ENCODE measurements at regions not wholly inside any gene's neighbourhood (a gene's known extent, or its start where the extent isn't known, plus 50 kb on each side); places are given as distances from the start of the nearest gene placed in this dataset.

DNA sequence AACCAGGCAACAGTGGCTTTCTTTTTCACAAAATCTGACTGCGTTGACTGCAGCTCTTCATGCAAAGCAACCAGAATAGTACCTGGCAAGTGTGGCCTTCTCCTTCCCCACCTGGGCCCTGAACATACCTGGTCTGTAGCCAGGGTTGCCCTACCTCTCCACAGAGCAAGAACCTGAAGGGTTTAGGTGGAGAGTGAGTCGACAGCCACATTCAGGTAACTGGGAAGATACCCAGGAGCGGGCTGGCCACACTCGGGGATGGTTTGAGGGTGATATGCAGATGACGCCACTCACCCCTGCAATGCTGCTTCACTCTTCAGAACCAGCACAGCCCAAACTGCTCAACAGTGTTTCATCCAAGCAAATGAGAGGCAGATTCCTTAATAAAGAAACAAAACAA, 117.3 kb downstream of the TTC32 start:
- intact Hi-C loops (cut with micrococcal nuclease): no loop called here

DNA sequence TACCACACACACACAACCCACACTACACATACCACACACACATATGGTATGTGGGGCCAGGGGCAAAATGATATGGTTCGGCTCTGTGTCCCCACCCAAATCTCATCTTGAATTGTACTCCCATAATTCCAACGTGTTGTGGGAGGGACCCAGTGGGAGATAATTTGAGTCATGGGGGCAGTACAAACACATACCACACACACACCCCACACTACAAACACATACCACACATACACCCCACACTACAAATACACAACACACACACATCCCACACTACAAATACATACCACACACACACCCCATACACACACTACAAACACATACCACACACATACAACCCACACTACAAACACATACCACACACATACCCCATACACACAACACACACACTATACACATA, 117.8 kb downstream of the TTC32 start:
- intact Hi-C loops (cut with micrococcal nuclease): no loop called here

DNA sequence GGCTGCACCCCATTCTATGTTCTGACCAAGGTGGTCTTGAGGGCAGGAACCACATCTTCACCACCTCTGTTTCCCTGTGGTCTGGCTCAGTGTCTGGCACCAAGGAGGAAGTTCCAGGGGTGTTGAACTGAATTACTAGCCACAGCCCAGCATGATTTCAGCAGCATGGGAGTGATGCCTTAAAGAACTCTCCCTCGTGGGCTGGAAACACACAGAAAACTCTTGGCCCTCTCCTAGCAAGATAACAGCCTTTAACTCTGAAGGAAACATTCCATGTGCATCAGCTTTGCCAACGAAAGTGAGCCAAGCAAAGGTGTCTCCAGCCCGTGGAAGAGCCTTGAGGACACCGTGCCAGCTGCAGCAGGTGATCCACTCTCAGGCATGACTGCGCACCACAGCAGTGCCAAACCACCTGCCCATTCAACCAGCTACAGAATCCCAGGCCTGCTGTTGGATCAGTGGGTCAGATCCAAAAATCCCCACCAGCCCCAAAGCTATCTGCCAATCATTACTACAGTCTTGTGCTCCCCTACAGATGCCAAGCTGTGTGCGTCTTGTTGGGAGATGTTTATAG, 124.8 kb downstream of the TTC32 start:
- intact Hi-C loops (cut with micrococcal nuclease): no loop called here

DNA sequence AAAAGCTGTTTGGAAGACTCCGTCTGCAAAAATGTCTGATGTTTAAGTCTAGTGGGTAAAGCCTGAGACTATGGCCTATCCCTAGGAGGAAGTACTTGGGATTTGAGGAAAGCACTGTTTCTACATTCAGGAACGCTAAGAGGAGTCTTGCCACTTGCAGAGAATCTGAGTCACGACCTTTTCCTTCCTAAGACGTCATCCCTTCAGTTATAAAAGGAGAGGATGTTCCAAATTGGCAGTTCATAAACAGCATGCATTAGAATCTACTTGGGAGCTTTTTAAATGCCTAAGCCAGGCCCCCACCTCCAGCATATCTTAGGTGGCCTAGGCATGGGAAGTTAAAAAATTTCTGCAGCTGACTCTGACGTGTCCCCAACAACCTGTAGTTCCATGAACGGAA, 125.9 kb downstream of the TTC32 start:
- intact Hi-C loops (cut with micrococcal nuclease): no loop called here

DNA sequence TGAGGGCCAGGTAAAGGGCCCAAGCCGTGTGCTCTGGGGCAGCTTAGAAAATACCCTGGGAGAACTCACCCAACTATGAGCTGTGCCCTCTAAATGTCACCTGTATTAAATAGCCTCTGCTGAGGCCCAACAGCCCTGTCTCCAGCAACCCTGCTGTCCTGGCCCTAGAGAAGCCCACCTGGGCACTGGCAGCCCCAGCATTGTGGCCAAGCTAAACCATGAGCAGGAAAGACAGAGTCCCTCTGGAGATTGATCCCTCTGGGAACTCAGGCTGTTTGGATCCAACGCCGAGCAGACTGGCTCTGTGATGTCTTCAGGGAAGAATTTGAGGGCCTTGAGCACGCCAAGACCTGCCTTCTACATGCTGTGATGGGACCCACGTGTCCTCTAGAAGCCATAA, 126.5 kb downstream of the TTC32 start:
- intact Hi-C loops (cut with micrococcal nuclease): no loop called here

DNA sequence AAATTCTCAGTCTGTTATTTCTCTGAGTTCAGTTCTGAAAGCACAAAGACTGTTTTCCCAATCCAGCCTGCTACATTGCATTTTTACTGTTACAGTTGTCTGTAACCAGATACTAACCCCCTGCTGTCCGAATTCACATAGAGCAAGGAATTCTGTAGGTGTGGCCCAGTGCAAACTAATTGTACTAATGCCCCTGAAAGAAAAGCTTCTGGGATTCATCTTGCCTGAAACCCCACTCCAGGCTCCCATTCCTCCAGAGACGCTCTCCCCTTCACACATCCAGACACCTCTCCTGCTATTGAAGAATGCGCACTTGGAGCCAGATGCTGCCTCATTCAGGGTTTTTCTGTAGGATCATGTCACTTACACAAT, 127.0 kb downstream of the TTC32 start:
- intact Hi-C loops (cut with micrococcal nuclease): no loop called here

DNA sequence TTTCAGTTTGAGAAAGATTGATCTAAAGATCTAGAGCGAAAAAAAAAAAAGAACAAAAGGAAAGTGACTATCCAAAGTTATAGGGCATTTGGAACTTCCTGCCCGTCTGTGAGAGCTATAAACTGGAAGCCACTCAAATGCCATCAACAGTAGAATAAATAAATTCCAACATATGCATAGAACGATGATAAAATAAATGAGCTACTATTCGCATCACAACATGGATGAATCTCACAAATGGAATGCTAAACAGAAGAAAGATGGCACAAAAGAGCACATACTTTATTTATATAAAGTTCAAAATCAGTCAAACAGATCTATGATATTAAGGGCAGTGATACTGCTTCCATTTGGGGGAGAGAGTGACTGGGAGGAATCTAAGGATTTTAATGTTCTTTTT, 128.8 kb downstream of the TTC32 start:
- intact Hi-C loops (cut with micrococcal nuclease): no loop called here

DNA sequence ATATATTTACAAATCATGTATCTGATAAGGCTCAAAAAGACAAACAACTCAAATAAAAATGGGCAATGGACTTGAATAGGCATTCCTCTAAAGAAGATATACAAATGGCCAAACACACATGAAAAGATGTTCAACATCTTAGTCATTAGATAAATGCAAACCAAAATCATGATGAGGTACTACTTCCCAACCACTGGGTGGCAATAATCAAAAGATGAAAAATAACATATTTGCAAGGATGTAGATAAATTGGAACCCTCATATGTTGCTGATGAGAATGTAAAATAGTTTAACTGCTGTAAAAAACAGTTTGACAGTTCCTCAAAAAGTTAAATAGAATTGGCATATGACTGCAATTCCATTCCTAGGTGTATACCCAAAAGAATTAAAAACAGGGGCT, 132.3 kb downstream of the TTC32 start:
- intact Hi-C loops (cut with micrococcal nuclease): no loop called here

DNA sequence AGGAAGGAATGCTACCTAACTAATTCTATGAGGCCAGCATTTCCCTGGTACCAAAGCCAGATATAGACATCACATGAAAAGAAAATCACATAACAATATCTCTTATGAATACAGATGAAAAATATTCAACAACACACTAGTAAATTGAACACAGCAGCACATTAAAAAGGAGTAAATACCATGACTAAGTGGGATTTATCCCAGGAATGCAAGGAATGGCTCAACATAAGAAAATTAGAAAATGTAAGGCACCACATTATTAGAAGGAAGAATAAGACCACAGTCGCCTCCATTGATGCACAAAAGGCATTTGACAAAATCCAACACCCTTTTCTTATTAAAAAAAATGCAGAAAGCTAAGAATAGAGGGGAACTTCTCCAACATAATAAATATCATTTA, 133.9 kb downstream of the TTC32 start:
- intact Hi-C loops (cut with micrococcal nuclease): no loop called here

DNA sequence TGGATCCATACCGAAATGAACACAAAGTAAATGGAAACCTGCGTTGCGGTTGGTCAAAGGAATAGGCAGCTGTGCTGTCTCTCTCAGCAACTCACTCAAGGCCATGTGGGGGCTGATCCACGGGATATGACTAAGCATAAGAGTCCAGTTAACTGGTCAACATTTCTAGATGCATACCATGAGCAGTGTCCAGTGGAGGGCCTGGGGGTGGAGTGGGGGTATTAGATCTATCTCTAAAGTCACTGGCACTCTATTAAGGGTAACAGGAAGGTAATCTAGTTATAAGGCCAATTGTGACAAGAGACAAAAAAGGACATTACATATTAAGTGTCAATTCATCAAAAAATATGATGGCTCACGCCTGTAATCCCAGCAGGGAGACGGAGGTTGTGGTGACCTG, 136.8 kb downstream of the TTC32 start:
- intact Hi-C loops (cut with micrococcal nuclease): no loop called here

DNA sequence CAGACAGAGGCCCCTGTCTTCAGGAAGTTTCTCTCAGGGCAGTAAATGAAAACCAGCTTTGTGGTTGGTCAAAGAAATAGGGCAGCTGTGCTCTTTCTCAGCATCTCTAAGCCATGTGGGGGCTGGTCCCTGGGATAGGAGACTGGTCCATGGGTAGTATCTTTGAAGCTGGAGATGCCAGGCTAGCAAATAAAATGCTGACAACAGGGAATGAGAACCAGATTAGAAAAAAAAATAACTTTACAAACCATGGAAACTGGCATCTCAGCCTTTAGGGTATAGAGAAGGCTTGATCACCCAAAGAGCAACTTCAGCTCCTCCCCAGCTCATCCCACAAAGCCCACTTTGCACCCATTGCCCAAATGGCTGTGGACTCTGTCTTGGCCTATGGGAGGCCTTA, 138.1 kb downstream of the TTC32 start:
- intact Hi-C loops (cut with micrococcal nuclease): no loop called here

DNA sequence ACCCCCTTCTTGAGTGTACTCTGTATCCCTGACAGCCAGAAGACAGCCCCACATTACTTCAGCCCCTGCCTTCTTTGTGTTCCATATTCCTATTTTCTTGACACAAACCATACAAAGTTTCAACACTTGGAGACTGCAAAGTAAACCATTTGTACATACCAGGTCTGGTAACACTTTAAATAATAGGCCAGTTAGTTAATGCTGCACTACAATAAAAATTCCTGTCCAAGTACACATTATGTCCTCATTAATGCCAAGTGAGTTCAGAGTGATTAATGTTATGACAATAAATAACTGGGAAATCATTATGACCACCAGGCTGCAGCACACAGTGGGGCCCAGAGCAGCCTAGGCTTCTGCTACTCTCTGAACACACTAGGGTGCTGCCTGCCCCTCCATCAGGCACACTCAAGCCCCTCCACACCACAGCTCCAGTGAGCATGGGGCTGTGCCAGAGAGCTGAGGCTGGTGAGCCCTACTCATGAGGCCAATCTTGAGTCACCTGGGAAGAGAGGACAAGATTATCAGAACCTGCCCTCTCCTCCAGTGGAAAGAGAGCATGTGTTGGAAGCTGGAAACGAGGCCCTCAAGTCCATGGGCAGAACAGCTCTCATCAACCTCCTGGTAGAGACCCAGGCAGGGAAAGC, 138.7 kb downstream of the TTC32 start:
- intact Hi-C loops (cut with micrococcal nuclease): no loop called here

DNA sequence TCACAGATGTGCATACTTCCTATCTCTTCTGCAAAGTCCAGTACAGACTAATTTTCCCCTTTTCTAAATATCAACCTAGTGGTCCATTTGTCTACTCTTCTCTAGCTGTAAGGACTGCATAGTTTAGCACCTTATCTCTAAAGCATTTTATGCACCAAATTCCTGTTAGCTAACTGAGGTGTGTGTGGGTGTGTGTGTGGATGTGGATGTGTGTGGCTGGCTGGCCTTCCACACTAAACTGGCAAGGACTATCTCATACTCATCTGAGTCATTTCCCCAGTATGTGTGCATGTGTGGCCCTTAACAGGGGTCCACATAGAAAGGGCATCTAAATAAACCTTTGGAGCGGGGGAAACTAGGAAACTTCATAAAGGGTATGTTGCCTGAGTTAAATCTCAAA, 139.6 kb downstream of the TTC32 start:
- intact Hi-C loops (cut with micrococcal nuclease): no loop called here

DNA sequence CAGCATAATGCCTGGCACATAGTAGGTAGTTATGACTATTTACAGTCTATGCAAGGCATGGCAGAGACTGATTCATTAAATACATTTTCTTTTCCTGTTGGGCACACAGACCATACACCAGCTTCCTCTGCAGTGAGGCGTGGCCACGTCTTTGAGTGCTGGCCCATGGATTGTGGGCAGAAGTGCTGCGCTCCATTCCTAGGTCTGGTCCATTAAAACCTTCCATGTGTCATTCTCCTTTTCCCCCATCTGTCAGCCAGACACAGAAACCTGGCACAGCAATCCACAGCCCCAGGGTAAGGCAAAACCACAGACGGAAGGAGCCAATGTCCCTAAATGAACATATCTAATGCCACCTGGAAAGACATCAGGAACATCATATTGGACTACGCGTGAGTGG, 141.9 kb downstream of the TTC32 start:
- intact Hi-C loops (cut with micrococcal nuclease): no loop called here

DNA sequence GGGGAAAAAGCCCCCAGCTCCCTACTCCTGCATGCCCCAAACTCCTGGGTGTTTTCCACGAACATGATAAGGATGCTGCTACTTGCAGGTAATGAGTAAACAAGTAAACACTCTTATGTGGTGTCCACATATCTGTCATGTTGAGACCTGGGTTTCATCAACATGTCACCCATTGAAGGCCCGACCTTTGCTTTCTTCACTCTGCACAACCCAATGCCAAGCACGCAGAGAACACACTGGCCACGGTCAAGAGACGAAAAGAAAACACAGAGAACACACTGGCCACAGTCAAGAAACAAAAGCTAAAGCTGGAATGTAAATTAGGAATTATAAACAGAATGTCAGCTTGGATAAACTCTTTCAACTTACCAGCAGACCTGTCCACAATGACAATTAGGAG, 143.1 kb downstream of the TTC32 start:
- intact Hi-C loops (cut with micrococcal nuclease): no loop called here

DNA sequence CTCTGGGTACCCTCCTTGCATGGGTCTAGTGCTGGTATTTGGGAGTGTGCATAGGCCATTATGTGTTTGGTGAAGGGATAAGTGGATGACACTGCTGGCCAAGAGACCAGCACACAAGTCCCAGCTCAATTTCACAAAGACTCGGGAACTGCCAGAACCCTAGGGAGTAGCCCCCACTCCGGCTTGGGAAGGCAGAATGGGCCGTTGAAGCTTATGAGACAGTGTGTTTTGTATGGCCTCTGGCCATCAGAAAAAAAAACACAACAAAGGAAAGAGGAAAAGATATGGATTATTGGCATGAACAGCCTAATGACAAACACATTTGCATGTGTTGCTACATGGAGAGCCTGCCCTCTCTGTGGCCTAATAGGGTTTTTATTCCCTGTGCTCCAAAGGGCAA, 144.2 kb downstream of the TTC32 start:
- intact Hi-C loops (cut with micrococcal nuclease): no loop called here

DNA sequence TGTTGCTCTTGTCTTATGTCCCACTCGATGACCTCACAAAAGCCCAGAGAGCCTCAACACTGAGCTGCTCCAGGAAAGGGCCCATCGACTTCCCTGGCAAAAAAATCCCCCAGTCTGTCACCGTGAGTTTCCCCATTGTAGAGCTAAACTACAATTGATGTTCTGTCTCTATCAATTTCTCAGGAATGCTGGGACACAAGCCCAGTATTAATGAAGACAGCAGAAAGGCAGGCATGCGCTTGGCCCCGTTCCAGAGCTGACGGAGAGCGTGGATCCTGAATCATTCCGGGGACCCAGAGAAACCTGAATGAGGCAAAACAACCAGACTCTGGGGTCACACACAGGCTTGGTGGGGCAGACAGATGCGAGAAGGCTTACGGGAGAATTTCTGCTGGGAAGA, 146.9 kb downstream of the TTC32 start:
- intact Hi-C loops (cut with micrococcal nuclease): no loop called here

DNA sequence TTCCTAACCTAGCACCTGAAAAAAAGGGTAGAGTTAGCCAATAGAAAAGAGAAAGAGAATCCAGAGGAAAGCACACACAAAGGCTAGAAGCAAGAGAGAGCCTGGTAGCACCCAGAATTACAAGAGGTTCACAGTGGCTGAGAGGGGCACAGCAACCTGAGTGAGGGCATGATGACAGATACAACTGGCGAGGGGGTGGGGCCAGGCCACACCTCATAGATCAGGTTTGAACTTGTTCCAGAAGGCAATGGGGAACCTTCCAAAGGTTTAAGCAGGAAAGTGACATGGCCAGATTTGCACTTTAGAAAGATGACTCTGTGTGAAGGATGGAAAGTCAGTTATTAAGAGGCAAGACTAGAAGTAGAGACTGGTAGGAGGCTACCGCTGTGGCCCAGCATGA, 148.0 kb downstream of the TTC32 start:
- intact Hi-C loops (cut with micrococcal nuclease): no loop called here

DNA sequence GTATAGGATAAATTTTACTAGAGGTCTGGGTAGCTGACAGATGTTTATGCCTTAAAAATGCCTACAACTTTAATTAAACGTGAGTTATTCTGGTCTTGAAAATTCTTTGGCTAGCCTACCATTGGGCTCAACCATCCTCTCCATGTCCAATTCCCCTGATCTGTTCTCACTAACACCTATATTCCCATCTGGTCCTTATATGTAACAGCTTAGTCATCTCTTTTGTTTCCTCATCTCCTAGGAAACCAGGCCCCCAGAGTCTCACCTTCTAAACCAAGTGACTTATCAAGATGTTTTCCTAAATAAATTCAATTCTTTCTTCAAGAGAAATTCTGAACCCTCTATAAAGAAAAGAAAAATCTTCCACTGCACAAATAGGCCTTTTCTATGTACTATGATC, 148.5 kb downstream of the TTC32 start:
- intact Hi-C loops (cut with micrococcal nuclease): no loop called here

DNA sequence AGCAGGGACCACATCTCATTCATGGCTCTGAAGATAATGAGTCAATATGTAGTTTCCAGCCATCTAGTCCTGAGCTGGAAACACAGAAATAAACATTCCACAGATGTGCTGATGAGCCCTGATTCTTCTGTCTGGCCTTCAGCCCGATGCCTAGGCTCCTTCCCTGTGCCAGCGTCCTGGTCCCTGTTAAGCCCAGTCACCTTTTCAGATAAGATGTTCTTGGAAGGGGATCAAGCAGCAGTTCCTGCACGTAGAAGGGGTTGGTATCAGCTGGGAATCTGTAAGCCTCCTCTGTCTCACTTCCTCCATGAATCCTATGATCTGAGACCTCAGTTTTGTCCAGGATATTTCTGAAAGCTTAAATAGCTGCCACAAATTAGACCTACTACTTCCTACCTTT, 149.3 kb downstream of the TTC32 start:
- intact Hi-C loops (cut with micrococcal nuclease): no loop called here

DNA sequence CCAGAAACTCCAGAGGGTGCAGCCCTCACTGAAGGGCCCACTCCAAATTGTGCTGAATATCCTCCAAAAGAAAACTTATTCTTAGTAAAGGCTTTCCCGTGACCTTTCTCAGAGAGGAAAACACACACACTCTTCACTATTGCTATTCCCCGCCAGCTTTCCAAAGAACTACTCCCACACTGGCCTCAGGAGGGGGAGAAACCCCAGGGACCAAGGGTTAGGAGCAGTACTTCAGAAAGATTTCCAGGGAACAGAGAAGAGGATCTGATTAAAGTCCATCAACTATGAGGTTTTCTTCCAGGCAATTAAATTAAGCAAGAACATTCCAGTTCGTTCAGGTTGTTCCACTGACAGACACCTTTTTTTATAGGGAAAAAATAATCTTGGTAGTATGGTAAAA, 150.2 kb downstream of the TTC32 start:
- intact Hi-C loops (cut with micrococcal nuclease): no loop called here

DNA sequence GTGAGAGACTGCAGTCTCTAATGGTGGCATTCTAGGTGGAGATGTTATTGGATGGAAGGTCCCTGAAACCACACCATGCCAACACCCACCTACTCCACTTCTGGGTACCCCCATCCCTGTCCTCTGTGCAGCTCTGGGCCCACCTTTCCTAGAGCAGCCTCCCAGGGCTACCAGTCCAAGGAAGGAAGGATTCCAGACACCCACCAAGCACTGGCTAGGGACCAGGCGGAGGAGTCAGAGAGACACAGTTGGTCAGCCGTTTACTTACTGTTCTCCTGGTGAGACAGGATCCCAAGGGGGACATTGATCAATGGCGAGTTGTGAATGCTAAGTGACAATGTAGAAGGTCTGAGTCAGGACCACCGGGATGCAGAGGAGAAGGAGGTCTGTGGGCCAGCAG, 151.6 kb downstream of the TTC32 start:
- intact Hi-C loops (cut with micrococcal nuclease): no loop called here

DNA sequence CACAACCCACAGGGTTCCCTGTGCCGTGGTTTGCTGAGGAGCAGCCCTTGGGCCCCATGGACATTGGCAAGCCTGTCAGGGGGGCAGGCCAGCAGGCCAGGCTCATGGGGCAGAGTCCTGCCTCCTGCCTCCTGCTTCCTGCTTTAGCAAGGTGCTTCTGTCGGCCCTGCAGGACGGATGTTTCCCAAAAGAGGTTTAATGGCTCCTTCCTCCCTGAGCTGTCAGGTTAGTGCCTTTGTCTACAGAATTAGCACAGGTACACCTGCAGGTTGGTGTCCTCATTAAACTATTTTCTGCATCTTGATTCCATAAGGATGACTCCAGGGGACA, 152.3 kb downstream of the TTC32 start:
- intact Hi-C loops (cut with micrococcal nuclease): no loop called here
